ENCODE measurements at regions not wholly inside any gene's neighbourhood (a gene's known extent, or its start where the extent isn't known, plus 50 kb on each side); places are given as distances from the start of the nearest gene placed in this dataset.

DNA sequence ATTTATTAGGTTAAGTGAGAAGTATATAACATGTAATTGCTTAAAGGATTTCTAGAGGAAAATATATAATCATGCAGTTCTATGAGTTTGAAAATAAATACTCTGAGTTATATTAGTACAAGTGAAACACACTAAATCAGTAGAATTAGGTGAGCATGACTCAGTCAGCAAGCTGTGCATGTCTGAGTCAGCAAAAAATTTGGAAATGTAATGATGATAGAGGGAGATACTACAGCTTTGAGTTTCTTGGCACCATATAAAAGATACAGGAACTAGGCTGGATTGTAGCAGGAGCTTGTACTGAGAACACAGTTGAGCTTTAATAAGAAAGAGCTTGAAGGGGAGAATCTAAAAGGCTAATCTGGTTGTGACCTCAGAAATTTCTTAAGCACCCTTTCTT lies 1224.6 kb downstream of the CDH8 start:
- no peak for TF ChIP-seq CTCF (IDR thresholded peaks at IDR 0.05)
- TF ChIP-seq POLR2A (IDR thresholded peaks at IDR 0.05) = no peak
- no peak for TF ChIP-seq EP300 (IDR thresholded peaks at IDR 0.05)

All from upper lobe of left lung (tissue), 4 donors.